SU-DHL-6 (cell line): ENCODE measurements at regions not wholly inside any gene's neighbourhood (a gene's known extent, or its start where the extent isn't known, plus 50 kb on each side); places are given as distances from the start of the nearest gene placed in this dataset.

Experiments
- H2AFZ ChIP-seq: fragments of 200-600 bp; sonication (generic); 2 replicates; pipeline ENCODE4 v1.6.1; 2014; ENCODE audit warnings: low read depth, mild to moderate bottlenecking, moderate library complexity, mixed read lengths, antibody characterized with exemption, low read length; ENCODE audit not compliant: severe bottlenecking
- H3F3A ChIP-seq: fragments of 200-600 bp; shearing (Covaris generic); 2 replicates; pipeline ENCODE4 v1.6.0; 2016; ENCODE audit warnings: antibody characterized with exemption, mild to moderate bottlenecking; ENCODE audit not compliant: insufficient read depth
- H3K27ac ChIP-seq: fragments of 200-600 bp; sonication (generic); 2 replicates; pipeline ENCODE4 v1.5.1; 2016; ENCODE audit warnings: low read depth, mild to moderate bottlenecking, low read length, moderate library complexity, mixed read lengths
- H3K27me3 ChIP-seq: fragments of 200-600 bp; sonication (generic), shearing (Covaris generic); 2 replicates; pipeline ENCODE4 v1.6.0; 2014; ENCODE audit warnings: mild to moderate bottlenecking, low read length
- H3K36me3 ChIP-seq: fragments of 200-600 bp; sonication (generic); 2 replicates; pipeline ENCODE4 v1.6.1; 2014; ENCODE audit warnings: mild to moderate bottlenecking, low read length, mixed read lengths
- H3K4me2 ChIP-seq: fragments of 300-600, 200-600 bp; shearing (Covaris generic), sonication (generic); 2 replicates; pipeline ENCODE4 v1.6.0; 2014; ENCODE audit warnings: low read length, low read depth, mild to moderate bottlenecking; ENCODE audit not compliant: poor library complexity, severe bottlenecking
- H3K4me3 ChIP-seq: fragments of 200-600 bp; sonication (generic); 2 replicates; pipeline ENCODE4 v1.5.1; 2014; ENCODE audit warnings: antibody characterized with exemption, low read length, mild to moderate bottlenecking, mixed read lengths; ENCODE audit not compliant: insufficient read depth, poor library complexity, severe bottlenecking
- H3K79me2 ChIP-seq: fragments of 200-600 bp; sonication (generic); 2 replicates; pipeline ENCODE4 v1.6.1; 2014; ENCODE audit warnings: mild to moderate bottlenecking, low read length, moderate library complexity; ENCODE audit not compliant: insufficient read depth
- H3K9ac ChIP-seq: fragments of 200-600 bp; sonication (generic); 2 replicates; pipeline ENCODE4 v1.7.0; 2014; ENCODE audit warnings: mild to moderate bottlenecking, low read length
- H3K9me2 ChIP-seq: fragments of 200-600 bp; sonication (generic); replicated peaks from 2 replicates; pipeline ENCODE4 v1.6.1; 2014; ENCODE audit warnings: low read length; ENCODE audit not compliant: insufficient read depth
- H3K9me3 ChIP-seq: fragments of 200-600 bp; sonication (generic); 2 replicates; pipeline ENCODE4 v1.6.1; 2014; ENCODE audit warnings: low read length, mixed read lengths; ENCODE audit not compliant: insufficient read depth
- H4K20me1 ChIP-seq: fragments of 200-600 bp; sonication (generic); 2 replicates; pipeline ENCODE4 v1.6.1; 2014; ENCODE audit warnings: low read depth, mild to moderate bottlenecking, antibody characterized with exemption, low read length, moderate library complexity, mixed read lengths
- EZH2phosphoT487 ChIP-seq: fragments of 200-600 bp; sonication (generic), shearing (Covaris generic); conservative IDR thresholded peaks from 2 replicates; pipeline ENCODE4 v1.6.1; 2018; ENCODE audit warnings: mild to moderate bottlenecking, antibody characterized with exemption, low read length, moderate library complexity, mixed read lengths
- TF ChIP-seq, protein P1 (sequence below): fragments of 200-600 bp; sonication (generic); IDR thresholded peaks from one replicate; pipeline ENCODE4 v1.5.1; 2017; ENCODE audit warnings: antibody characterized with exemption, mild to moderate bottlenecking, low read length, moderate library complexity; ENCODE audit not compliant: insufficient read depth, poor library complexity, severe bottlenecking

- no peaks in the 10 kb centered on the region for H3K9me2 ChIP-seq
- H3K9me3 ChIP-seq, result no peaks in the 10 kb centered on the region
- no peak overlapping the region for H3K4me2 ChIP-seq
- no peaks in the 10 kb centered on the region for H3K79me2 ChIP-seq
- no peak overlapping the region for H3K4me3 ChIP-seq
- TF ChIP-seq EZH2phosphoT487, result no peak
- TF ChIP-seq, protein P1, sequence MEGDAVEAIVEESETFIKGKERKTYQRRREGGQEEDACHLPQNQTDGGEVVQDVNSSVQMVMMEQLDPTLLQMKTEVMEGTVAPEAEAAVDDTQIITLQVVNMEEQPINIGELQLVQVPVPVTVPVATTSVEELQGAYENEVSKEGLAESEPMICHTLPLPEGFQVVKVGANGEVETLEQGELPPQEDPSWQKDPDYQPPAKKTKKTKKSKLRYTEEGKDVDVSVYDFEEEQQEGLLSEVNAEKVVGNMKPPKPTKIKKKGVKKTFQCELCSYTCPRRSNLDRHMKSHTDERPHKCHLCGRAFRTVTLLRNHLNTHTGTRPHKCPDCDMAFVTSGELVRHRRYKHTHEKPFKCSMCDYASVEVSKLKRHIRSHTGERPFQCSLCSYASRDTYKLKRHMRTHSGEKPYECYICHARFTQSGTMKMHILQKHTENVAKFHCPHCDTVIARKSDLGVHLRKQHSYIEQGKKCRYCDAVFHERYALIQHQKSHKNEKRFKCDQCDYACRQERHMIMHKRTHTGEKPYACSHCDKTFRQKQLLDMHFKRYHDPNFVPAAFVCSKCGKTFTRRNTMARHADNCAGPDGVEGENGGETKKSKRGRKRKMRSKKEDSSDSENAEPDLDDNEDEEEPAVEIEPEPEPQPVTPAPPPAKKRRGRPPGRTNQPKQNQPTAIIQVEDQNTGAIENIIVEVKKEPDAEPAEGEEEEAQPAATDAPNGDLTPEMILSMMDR, result no peak
- no peaks in the 10 kb centered on the region for H4K20me1 ChIP-seq
- no peak overlapping the region for H3K9ac ChIP-seq
- no peaks in the 10 kb centered on the region for H3F3A ChIP-seq
- no peak overlapping the region for H2AFZ ChIP-seq
- no peaks in the 10 kb centered on the region for H3K36me3 ChIP-seq
- no peak overlapping the region for H3K27ac ChIP-seq
- H3K27me3 ChIP-seq, result no peaks in the 10 kb centered on the region
These were observed 63.3 kb downstream of the RPLP1 start for GRCh38 chr15:69515926-69516325.

DNA sequence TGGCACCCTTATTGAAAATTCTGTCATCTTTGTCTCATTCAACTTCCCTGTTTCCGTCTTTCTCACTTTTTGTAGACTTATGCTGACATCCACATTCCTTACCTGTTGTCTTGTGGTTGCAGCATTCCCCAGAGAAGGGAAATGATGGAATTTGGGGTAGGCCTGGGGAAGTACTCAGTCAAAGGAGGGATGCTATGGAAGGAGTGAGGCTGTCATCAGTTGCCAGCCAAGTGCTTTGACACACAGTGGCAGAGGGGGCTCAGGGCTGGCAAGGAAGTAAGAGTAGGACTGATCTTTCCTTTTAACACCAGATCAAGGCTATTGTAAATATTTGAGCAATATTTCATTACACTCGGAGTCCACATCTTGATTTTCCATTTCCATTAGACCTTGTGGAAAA lies 64.4 kb downstream of the RPLP1 start:
- Histone ChIP-seq H3K36me3 (no peaks in the 10 kb centered on the region), H3K79me2 (no peaks in the 10 kb centered on the region)

GRCh38 chr15:69518806-69519205 lies 66.2 kb downstream of the RPLP1 start:
- H3K4me2 ChIP-seq, result no peak overlapping the region
- H3K9me3 ChIP-seq, result no peaks in the 10 kb centered on the region
- H3K9me2 ChIP-seq, result no peaks in the 10 kb centered on the region
- no peak overlapping the region for H3K9ac ChIP-seq
- no peaks in the 10 kb centered on the region for H3K79me2 ChIP-seq
- H3K27ac ChIP-seq, result no peak overlapping the region
- no peaks in the 10 kb centered on the region for H3K36me3 ChIP-seq
- no peaks in the 10 kb centered on the region for H3F3A ChIP-seq
- H4K20me1 ChIP-seq, result no peaks in the 10 kb centered on the region
- no peaks in the 10 kb centered on the region for H3K27me3 ChIP-seq
- no peak overlapping the region for H2AFZ ChIP-seq
- no peak overlapping the region for H3K4me3 ChIP-seq
- TF ChIP-seq, protein P1, result no peak
- no peak for TF ChIP-seq EZH2phosphoT487

More for the DNA sequence above, 64.4 kb downstream of the RPLP1 start:
- H3K4me2 ChIP-seq, result no peak overlapping the region
- H4K20me1 ChIP-seq, result no peaks in the 10 kb centered on the region
- H3K4me3 ChIP-seq, result no peak overlapping the region
- H3K9me3 ChIP-seq, result no peaks in the 10 kb centered on the region
- no peak overlapping the region for H3K9ac ChIP-seq
- no peak overlapping the region for H3K27ac ChIP-seq
- no peak overlapping the region for H2AFZ ChIP-seq
- H3K27me3 ChIP-seq, result no peaks in the 10 kb centered on the region
- no peaks in the 10 kb centered on the region for H3F3A ChIP-seq
- H3K9me2 ChIP-seq, result no peaks in the 10 kb centered on the region
- TF ChIP-seq, protein P1, result no peak
- no peak for TF ChIP-seq EZH2phosphoT487

DNA sequence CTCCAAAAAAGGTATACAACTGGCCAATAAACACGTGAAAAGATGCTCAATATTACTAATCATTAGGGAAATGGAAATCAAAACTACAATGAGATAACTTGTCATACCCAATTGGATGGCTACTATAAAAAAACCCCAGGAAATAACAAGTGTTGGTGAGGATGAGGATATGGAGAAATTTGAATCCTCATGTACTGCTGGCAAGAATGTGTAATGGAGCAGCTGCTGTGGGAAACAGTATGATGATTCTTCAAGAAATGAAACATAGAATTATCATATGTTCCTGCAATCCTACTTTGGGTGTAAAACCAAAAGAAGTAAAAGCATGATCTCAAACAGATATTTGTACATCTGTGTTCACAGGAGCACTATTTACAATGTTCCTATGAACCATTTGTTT lies 67.4 kb downstream of the RPLP1 start:
- no peak overlapping the region for H3K9ac ChIP-seq
- H3K36me3 ChIP-seq, result no peaks in the 10 kb centered on the region
- no peaks in the 10 kb centered on the region for H3K9me2 ChIP-seq
- H3K4me2 ChIP-seq, result no peak overlapping the region
- H2AFZ ChIP-seq, result no peak overlapping the region
- H3K79me2 ChIP-seq, result no peaks in the 10 kb centered on the region
- no peaks in the 10 kb centered on the region for H3F3A ChIP-seq
- TF ChIP-seq EZH2phosphoT487, result no peak
- TF ChIP-seq, protein P1, result no peak
- H3K4me3 ChIP-seq, result no peak overlapping the region
- H3K27ac ChIP-seq, result no peak overlapping the region
- H3K9me3 ChIP-seq, result no peaks in the 10 kb centered on the region
- H3K27me3 ChIP-seq, result no peaks in the 10 kb centered on the region
- H4K20me1 ChIP-seq, result no peaks in the 10 kb centered on the region
